ENCODE measurements at regions not wholly inside any gene's neighbourhood (a gene's known extent, or its start where the extent isn't known, plus 50 kb on each side); places are given as distances from the start of the nearest gene placed in this dataset.

GRCh38 chrX:115413246-115413878, 123.8 kb downstream of the LUZP4 start:
- TF ChIP-seq L3MBTL2 (conservative IDR thresholded peaks at IDR 0.05) (no peak), CTBP1 (IDR thresholded peaks at IDR 0.05; ENCODE audit: borderline replicate concordance) (no peak), FOXM1 (IDR thresholded peaks at IDR 0.05; ENCODE audit: borderline replicate concordance) (no peak), SUZ12 (IDR thresholded peaks at IDR 0.05) (no peak), FOXA1 (IDR thresholded peaks at IDR 0.05) (no peak), FOXK2 (IDR thresholded peaks at IDR 0.05) (no peak), HDGF (IDR thresholded peaks at IDR 0.05; ENCODE audit: borderline replicate concordance) (no peak), BHLHE40 (IDR thresholded peaks at IDR 0.05; ENCODE audit: borderline replicate concordance) (no peak)
